ENCODE measurements at regions not wholly inside any gene's neighbourhood (a gene's known extent, or its start where the extent isn't known, plus 50 kb on each side); places are given as distances from the start of the nearest gene placed in this dataset.

GRCh38 chr5:62168506-62169281 lies 137.3 kb upstream of the KIF2A start:
- TF ChIP-seq BHLHE40 (IDR thresholded peaks at IDR 0.05; ENCODE audit: borderline replicate concordance) (no peak), ZNF384 (IDR thresholded peaks at IDR 0.05) (no peak), FOXM1 (IDR thresholded peaks at IDR 0.05; ENCODE audit: borderline replicate concordance) (no peak), FOXA1 (IDR thresholded peaks at IDR 0.05) (no peak), FOXK2 (IDR thresholded peaks at IDR 0.05) (no peak), ELF4 (IDR thresholded peaks at IDR 0.05) (no peak), LEF1 (IDR thresholded peaks at IDR 0.05; ENCODE audit: borderline replicate concordance) (no peak), SP1 (IDR thresholded peaks at IDR 0.05) (no peak), SUZ12 (IDR thresholded peaks at IDR 0.05) (no peak), HDGF (IDR thresholded peaks at IDR 0.05; ENCODE audit: borderline replicate concordance) (no peak), L3MBTL2 (conservative IDR thresholded peaks at IDR 0.05) (no peak)
